ENCODE measurements at regions not wholly inside any gene's neighbourhood (a gene's known extent, or its start where the extent isn't known, plus 50 kb on each side); places are given as distances from the start of the nearest gene placed in this dataset.

DNA sequence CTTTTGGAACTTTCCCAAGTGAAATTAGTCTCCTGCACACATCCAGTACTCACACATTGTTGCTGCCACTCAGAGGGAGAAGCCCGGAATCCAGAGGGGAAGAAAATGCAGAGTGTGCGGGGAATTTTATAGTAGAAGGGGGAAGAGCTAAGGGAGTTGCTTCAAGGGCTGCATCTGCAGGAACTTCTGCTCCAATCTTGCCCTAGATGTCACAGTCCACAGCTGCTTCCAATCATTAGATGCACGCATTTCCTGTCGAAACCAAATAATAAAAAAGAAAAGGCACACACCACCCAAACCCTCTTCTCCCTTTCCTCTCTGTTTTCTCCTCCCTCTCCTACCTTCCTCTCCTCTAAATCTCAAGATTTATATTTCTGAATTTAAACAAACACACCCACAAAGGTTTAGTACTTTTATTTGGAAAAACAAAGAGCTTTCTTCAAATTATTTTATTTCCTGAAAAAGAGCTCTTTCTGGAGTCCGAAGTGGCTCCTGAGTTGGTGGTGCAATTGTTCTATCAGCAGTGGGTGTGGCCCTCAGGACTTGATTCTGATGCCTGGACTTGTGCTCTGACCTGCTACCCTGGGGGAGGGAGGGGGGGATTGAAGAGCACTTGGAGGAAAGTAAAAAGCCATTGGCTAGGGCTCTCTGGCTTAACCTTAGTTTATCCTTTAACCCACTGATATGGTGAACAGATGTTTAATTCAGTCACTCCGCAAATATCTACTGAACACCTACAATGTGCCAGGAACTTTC, 72.0 kb downstream of the KCNE4 start:
- Mint-ChIP-seq H3K4me3 (no peak overlapping the region), H3K27me3 (ENCODE audit: insufficient read depth) (no peaks in the 10 kb centered on the region), H3K36me3 (ENCODE audit: low read depth) (no peaks in the 10 kb centered on the region), H3K27ac (no peak overlapping the region), H3K9me3 (no peaks in the 10 kb centered on the region), H3K4me1 (peaks cover 8% of the 10 kb centered on the region)
- DNase-seq: no peak
- WGBS, 2 experiments (ENCODE audit: insufficient coverage in 1 of 2, insufficient read length in 1 of 2): 87 to 97% methylated on average over 3 to 6 of the region's 6 CpGs
- H3K9ac ChIP-seq (ENCODE audit: extremely low read depth, low read length, poor library complexity, severe bottlenecking): no peak overlapping the region
- no peak overlapping the region for H3K27ac ChIP-seq (ENCODE audit: low read depth, low read length)
- H3K4me3 ChIP-seq (ENCODE audit: low read length): no peak overlapping the region
- no peaks in the 10 kb centered on the region for H3K9me3 ChIP-seq (ENCODE audit: control insufficient read depth, low read length)
- H3K36me3 ChIP-seq (ENCODE audit: control insufficient read depth, insufficient read depth, low read length): no peaks in the 10 kb centered on the region
- H3K27me3 ChIP-seq (ENCODE audit: control insufficient read depth, insufficient read depth, low read length, poor library complexity, severe bottlenecking): no peaks in the 10 kb centered on the region
- TF ChIP-seq, protein P1, sequence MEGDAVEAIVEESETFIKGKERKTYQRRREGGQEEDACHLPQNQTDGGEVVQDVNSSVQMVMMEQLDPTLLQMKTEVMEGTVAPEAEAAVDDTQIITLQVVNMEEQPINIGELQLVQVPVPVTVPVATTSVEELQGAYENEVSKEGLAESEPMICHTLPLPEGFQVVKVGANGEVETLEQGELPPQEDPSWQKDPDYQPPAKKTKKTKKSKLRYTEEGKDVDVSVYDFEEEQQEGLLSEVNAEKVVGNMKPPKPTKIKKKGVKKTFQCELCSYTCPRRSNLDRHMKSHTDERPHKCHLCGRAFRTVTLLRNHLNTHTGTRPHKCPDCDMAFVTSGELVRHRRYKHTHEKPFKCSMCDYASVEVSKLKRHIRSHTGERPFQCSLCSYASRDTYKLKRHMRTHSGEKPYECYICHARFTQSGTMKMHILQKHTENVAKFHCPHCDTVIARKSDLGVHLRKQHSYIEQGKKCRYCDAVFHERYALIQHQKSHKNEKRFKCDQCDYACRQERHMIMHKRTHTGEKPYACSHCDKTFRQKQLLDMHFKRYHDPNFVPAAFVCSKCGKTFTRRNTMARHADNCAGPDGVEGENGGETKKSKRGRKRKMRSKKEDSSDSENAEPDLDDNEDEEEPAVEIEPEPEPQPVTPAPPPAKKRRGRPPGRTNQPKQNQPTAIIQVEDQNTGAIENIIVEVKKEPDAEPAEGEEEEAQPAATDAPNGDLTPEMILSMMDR (conservative IDR thresholded peaks at IDR 0.05): no peak
- H3K4me1 ChIP-seq (ENCODE audit: control insufficient read depth, insufficient read depth, low read length): no peaks in the 10 kb centered on the region

DNA sequence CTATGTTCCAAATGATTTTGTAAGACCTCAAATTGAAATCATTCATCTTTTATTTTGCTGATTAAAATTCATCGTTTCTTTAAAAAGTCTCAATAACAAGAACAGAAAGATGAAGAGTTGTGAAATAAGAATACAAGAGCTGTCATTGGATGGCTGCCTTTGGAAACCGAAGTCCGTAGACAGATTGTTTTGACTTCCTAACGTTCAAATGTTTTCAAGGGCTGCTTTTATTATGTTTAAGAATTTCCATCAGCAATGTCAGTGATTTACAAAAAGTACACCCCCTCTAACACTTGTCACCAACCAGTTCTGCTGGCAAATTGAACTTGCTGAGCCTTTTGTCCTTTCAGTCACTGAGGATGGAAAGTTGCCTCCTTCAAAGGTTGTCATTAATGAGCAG, 89.6 kb downstream of the KCNE4 start:
- H3K27me3 ChIP-seq (ENCODE audit: control insufficient read depth, insufficient read depth, low read length, poor library complexity, severe bottlenecking): no peaks in the 10 kb centered on the region
- no peaks in the 10 kb centered on the region for H3K9me3 Mint-ChIP-seq
- H3K27ac Mint-ChIP-seq: no peak overlapping the region
- WGBS, 2 experiments (ENCODE audit: insufficient coverage in 1 of 2, insufficient read length in 1 of 2): 92 to 100% methylated on average over 1 to 4 of the region's 4 CpGs
- no peaks in the 10 kb centered on the region for H3K4me1 ChIP-seq (ENCODE audit: control insufficient read depth, insufficient read depth, low read length)
- DNase-seq: no peak
- H3K36me3 ChIP-seq (ENCODE audit: control insufficient read depth, insufficient read depth, low read length): no peaks in the 10 kb centered on the region
- H3K9ac ChIP-seq (ENCODE audit: extremely low read depth, low read length, poor library complexity, severe bottlenecking): no peak overlapping the region
- TF ChIP-seq, protein P1 (conservative IDR thresholded peaks at IDR 0.05): no peak
- no peak overlapping the region for H3K27ac ChIP-seq (ENCODE audit: low read depth, low read length)
- no peaks in the 10 kb centered on the region for H3K9me3 ChIP-seq (ENCODE audit: control insufficient read depth, low read length)
- H3K4me3 ChIP-seq (ENCODE audit: low read length): no peak overlapping the region
- no peaks in the 10 kb centered on the region for H3K27me3 Mint-ChIP-seq (ENCODE audit: insufficient read depth)
- no peaks in the 10 kb centered on the region for H3K4me1 Mint-ChIP-seq
- no peak overlapping the region for H3K4me3 Mint-ChIP-seq
- no peaks in the 10 kb centered on the region for H3K36me3 Mint-ChIP-seq (ENCODE audit: low read depth)

DNA sequence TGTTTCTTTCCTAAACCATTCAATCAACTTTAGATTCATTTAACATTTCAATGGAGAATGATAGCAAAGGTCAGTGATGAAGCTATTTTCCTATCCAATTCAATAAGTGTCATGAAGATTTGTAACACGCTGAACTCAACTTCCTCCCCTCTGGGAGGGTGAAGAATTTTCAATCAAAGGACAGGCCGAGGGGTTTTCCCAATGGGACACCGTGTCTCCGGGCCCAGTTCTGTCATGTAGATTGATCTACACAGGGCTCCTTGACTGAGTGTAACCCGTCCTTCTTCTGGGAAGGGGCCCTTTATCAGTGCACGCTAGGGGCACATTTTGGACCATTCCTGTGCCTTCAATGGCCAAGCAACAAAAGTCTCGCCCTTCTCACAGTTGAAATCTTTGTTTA, 90.1 kb downstream of the KCNE4 start:
- Histone ChIP-seq H3K9me3 (ENCODE audit: control insufficient read depth, low read length) (no peaks in the 10 kb centered on the region), H3K4me1 (ENCODE audit: control insufficient read depth, insufficient read depth, low read length) (no peaks in the 10 kb centered on the region), H3K36me3 (ENCODE audit: control insufficient read depth, insufficient read depth, low read length) (no peaks in the 10 kb centered on the region), H3K4me3 (ENCODE audit: low read length) (no peak overlapping the region), H3K27me3 (ENCODE audit: control insufficient read depth, insufficient read depth, low read length, poor library complexity, severe bottlenecking) (no peaks in the 10 kb centered on the region), H3K27ac (ENCODE audit: low read depth, low read length) (no peak overlapping the region), H3K9ac (ENCODE audit: extremely low read depth, low read length, poor library complexity, severe bottlenecking) (no peak overlapping the region)
- Mint-ChIP-seq H3K36me3 (ENCODE audit: low read depth) (no peaks in the 10 kb centered on the region), H3K27me3 (ENCODE audit: insufficient read depth) (no peaks in the 10 kb centered on the region), H3K27ac (no peak overlapping the region), H3K4me3 (no peak overlapping the region), H3K4me1 (no peaks in the 10 kb centered on the region), H3K9me3 (no peaks in the 10 kb centered on the region)
- 67 to 83% methylated on average over 6 to 7 of the region's 7 CpGs for WGBS, 2 experiments (ENCODE audit: insufficient coverage in 1 of 2, insufficient read length in 1 of 2)
- no peak for DNase-seq
- TF ChIP-seq, protein P1 (conservative IDR thresholded peaks at IDR 0.05): no peak
